Neural cell (in vitro differentiated cells): ENCODE measurements at regions not wholly inside any gene's neighbourhood (a gene's known extent, or its start where the extent isn't known, plus 50 kb on each side); places are given as distances from the start of the nearest gene placed in this dataset.

Experiments
- H2AFZ ChIP-seq: fragments of 200-600, 300-800 bp; sonication (generic), shearing (Covaris generic); 2 replicates; pipeline ENCODE4 v1.6.0; 2014; ENCODE audit warnings: low read depth, mild to moderate bottlenecking, antibody characterized with exemption, low read length, moderate library complexity
- H3F3A ChIP-seq: fragments of 200-600 bp; shearing (Covaris generic); 2 replicates; pipeline ENCODE4 v1.6.1; 2016; ENCODE audit warnings: mild to moderate bottlenecking, moderate library complexity, mixed read lengths, antibody characterized with exemption, low read length; ENCODE audit not compliant: insufficient read depth, poor library complexity, severe bottlenecking
- H3K27ac ChIP-seq: fragments of 200-600, 300-800 bp; sonication (generic), shearing (Covaris generic); 2 replicates; pipeline ENCODE4 v1.5.1; 2014; ENCODE audit warnings: mild to moderate bottlenecking, low read length, moderate library complexity
- H3K27me3 ChIP-seq: fragments of 300-800, 200-600 bp; sonication (generic), shearing (Covaris generic); 2 replicates; pipeline ENCODE4 v1.6.0; 2014; ENCODE audit warnings: mild to moderate bottlenecking, low read depth, low read length, moderate library complexity; ENCODE audit not compliant: insufficient read depth
- H3K36me3 ChIP-seq: fragments of 300-800, 200-600 bp; sonication (generic), shearing (Covaris generic); 2 replicates; pipeline ENCODE4 v1.5.1; 2014; ENCODE audit warnings: mild to moderate bottlenecking, antibody characterized with exemption, low read length, moderate library complexity; ENCODE audit not compliant: insufficient read depth
- H3K4me2 ChIP-seq: fragments of 300-800, 200-600 bp; sonication (generic), shearing (Covaris generic); 2 replicates; pipeline ENCODE4 v1.6.0; 2014; ENCODE audit warnings: mild to moderate bottlenecking, low read length
- H3K4me3 ChIP-seq: fragments of 300-800, 200-600 bp; sonication (generic), shearing (Covaris generic); 2 replicates; pipeline ENCODE4 v1.5.1; 2014; ENCODE audit warnings: mild to moderate bottlenecking, low read length, moderate library complexity
- H3K79me2 ChIP-seq: fragments of 200-600 bp; shearing (Covaris generic); replicated peaks from 2 replicates; pipeline ENCODE4 v1.6.0; 2014; ENCODE audit warnings: mild to moderate bottlenecking, low read length, moderate library complexity; ENCODE audit not compliant: insufficient read depth
- H3K9ac ChIP-seq: fragments of 300-800, 200-600 bp; sonication (generic), shearing (Covaris generic); 2 replicates; pipeline ENCODE4 v1.6.1; 2016; ENCODE audit warnings: mild to moderate bottlenecking, low read length, mixed read lengths
- H3K9me2 ChIP-seq: fragments of 200-600 bp; shearing (Covaris generic); 2 replicates; pipeline ENCODE4 v1.6.1; 2016; ENCODE audit warnings: mild to moderate bottlenecking, low read length, mixed read lengths; ENCODE audit not compliant: insufficient read depth
- H3K9me3 ChIP-seq: fragments of 200-600, 300-800 bp; sonication (generic), shearing (Covaris generic); 2 replicates; pipeline ENCODE4 v1.6.1; 2016; ENCODE audit warnings: mild to moderate bottlenecking, mixed run types, low read length, moderate library complexity, mixed read lengths
- H4K20me1 ChIP-seq: fragments of 200-600 bp; shearing (Covaris generic); 2 replicates; pipeline ENCODE4 v1.6.1; 2016; ENCODE audit warnings: mild to moderate bottlenecking, mixed run types; ENCODE audit not compliant: insufficient read depth
- CTCF ChIP-seq: fragments of 450-650 bp; IDR thresholded peaks from 2 replicates; pipeline ENCODE4 v1.5.1; 2014; ENCODE audit warnings: antibody characterized with exemption, mild to moderate bottlenecking, moderate library complexity; ENCODE audit not compliant: poor library complexity, severe bottlenecking
- EP300 ChIP-seq: fragments of 450-650 bp; conservative IDR thresholded peaks from 2 replicates; pipeline ENCODE4 v1.6.1; 2014; ENCODE audit warnings: antibody characterized with exemption, mild to moderate bottlenecking, moderate library complexity; ENCODE audit not compliant: poor library complexity, severe bottlenecking
- EZH2 ChIP-seq: fragments of 200-600, 300-800 bp; shearing (Covaris generic), sonication (generic); IDR thresholded peaks from 2 replicates; pipeline ENCODE4 v1.6.1; 2014; ENCODE audit warnings: antibody characterized with exemption, low read length, borderline replicate concordance, mild to moderate bottlenecking; ENCODE audit not compliant: insufficient read depth, poor library complexity, severe bottlenecking
- MXI1 ChIP-seq: fragments of 450-650 bp; conservative IDR thresholded peaks from 2 replicates; pipeline ENCODE4 v1.6.1; 2014; ENCODE audit warnings: antibody characterized with exemption, mild to moderate bottlenecking; ENCODE audit not compliant: poor library complexity, severe bottlenecking
- POLR2AphosphoS5 ChIP-seq: IDR thresholded peaks from 2 replicates; pipeline ENCODE4 v1.6.1; 2012
- RAD21 ChIP-seq: fragments of 450-650 bp; conservative IDR thresholded peaks from 2 replicates; pipeline ENCODE4 v1.6.1; 2014; ENCODE audit warnings: antibody characterized with exemption, mild to moderate bottlenecking, moderate library complexity
- REST ChIP-seq: IDR thresholded peaks from 2 replicates; pipeline ENCODE4 v1.6.1; 2012; ENCODE audit warnings: borderline replicate concordance
- SMC3 ChIP-seq: fragments of 450-650 bp; conservative IDR thresholded peaks from 2 replicates; pipeline ENCODE4 v1.6.1; 2014; ENCODE audit warnings: antibody characterized with exemption, mild to moderate bottlenecking, moderate library complexity; ENCODE audit not compliant: poor library complexity
- TAF1 ChIP-seq: IDR thresholded peaks from 2 replicates; pipeline ENCODE4 v1.6.1; 2012; ENCODE audit warnings: low read depth

- H3K9me3 ChIP-seq = peaks cover 9% of the 10 kb centered on the region
- H3K27ac ChIP-seq = no peak overlapping the region
- H3K36me3 ChIP-seq = no peaks in the 10 kb centered on the region
- no peaks in the 10 kb centered on the region for H3K9me2 ChIP-seq
- no peaks in the 10 kb centered on the region for H4K20me1 ChIP-seq
- H3K27me3 ChIP-seq = no peaks in the 10 kb centered on the region
- H3K9ac ChIP-seq = no peak overlapping the region
- no peaks in the 10 kb centered on the region for H3F3A ChIP-seq
- no peak overlapping the region for H3K4me3 ChIP-seq
- no peak overlapping the region for H2AFZ ChIP-seq
- no peaks in the 10 kb centered on the region for H3K79me2 ChIP-seq
- no peak for TF ChIP-seq TAF1
- no peak for TF ChIP-seq CTCF
- no peak for TF ChIP-seq EZH2
- TF ChIP-seq POLR2AphosphoS5 = no peak
- TF ChIP-seq MXI1 = no peak
- TF ChIP-seq EP300 = no peak
- TF ChIP-seq SMC3 = no peak
- TF ChIP-seq RAD21 = no peak
- no peak for TF ChIP-seq REST
- H3K4me2 ChIP-seq = no peak overlapping the region
Measured at GRCh38 chr1:115402753-115403184, 64.7 kb upstream of the NGF start.

GRCh38 chr1:115401676-115402075, 63.6 kb upstream of the NGF start:
- no peaks in the 10 kb centered on the region for H3K9me2 ChIP-seq
- H3K79me2 ChIP-seq = no peaks in the 10 kb centered on the region
- no peaks in the 10 kb centered on the region for H3K36me3 ChIP-seq
- H2AFZ ChIP-seq = no peak overlapping the region
- H4K20me1 ChIP-seq = no peaks in the 10 kb centered on the region
- peaks cover 9% of the 10 kb centered on the region for H3K9me3 ChIP-seq
- no peak overlapping the region for H3K4me3 ChIP-seq
- H3K27me3 ChIP-seq = no peaks in the 10 kb centered on the region
- TF ChIP-seq EZH2 (no peak), SMC3 (no peak), MXI1 (no peak), RAD21 (no peak), POLR2AphosphoS5 (no peak), EP300 (no peak), CTCF (no peak), TAF1 (no peak), REST (no peak)
- no peak overlapping the region for H3K4me2 ChIP-seq
- no peak overlapping the region for H3K27ac ChIP-seq
- no peak overlapping the region for H3K9ac ChIP-seq
- H3F3A ChIP-seq = no peaks in the 10 kb centered on the region
